Smooth muscle cell (in vitro differentiated cells): ENCODE measurements at regions not wholly inside any gene's neighbourhood (a gene's known extent, or its start where the extent isn't known, plus 50 kb on each side); places are given as distances from the start of the nearest gene placed in this dataset.

Experiments used
- DNase-seq: peaks from one replicate; lab custom pipeline; 2025; ENCODE audit not compliant: unreplicated experiment; lab: John Stamatoyannopoulos, UW
- H2AFZ ChIP-seq: fragments of 200-600 bp; sonication (generic); 2 replicates; pipeline ENCODE4 v1.6.0; 2016; ENCODE audit warnings: antibody characterized with exemption, low read depth, mild to moderate bottlenecking
- H3F3A ChIP-seq: fragments of 200-600 bp; sonication (generic); 2 replicates; pipeline ENCODE4 v1.6.0; 2017; ENCODE audit warnings: antibody characterized with exemption, low read depth
- H3K27ac ChIP-seq: fragments of 200-600 bp; sonication (generic); 2 replicates; pipeline ENCODE4 v1.5.1; 2016; ENCODE audit warnings: low read depth, mild to moderate bottlenecking
- H3K27me3 ChIP-seq: fragments of 200-600 bp; sonication (generic); 2 replicates; pipeline ENCODE4 v1.6.1; 2016; ENCODE audit warnings: low read depth, mild to moderate bottlenecking
- H3K36me3 ChIP-seq: fragments of 200-600 bp; sonication (generic); 2 replicates; pipeline ENCODE4 v1.5.1; 2016; ENCODE audit warnings: low read depth
- H3K4me1 ChIP-seq: fragments of 200-600 bp; sonication (generic); 2 replicates; pipeline ENCODE4 v1.5.1; 2016; ENCODE audit warnings: low read depth
- H3K4me2 ChIP-seq: fragments of 200-600 bp; sonication (generic); 2 replicates; pipeline ENCODE4 v1.6.0; 2016; ENCODE audit warnings: mild to moderate bottlenecking
- H3K4me3 ChIP-seq: fragments of 200-600 bp; sonication (generic); 2 replicates; pipeline ENCODE4 v1.5.1; 2016; ENCODE audit warnings: mild to moderate bottlenecking
- H3K79me2 ChIP-seq: fragments of 200-600 bp; sonication (generic); 2 replicates; pipeline ENCODE4 v1.6.0; 2016; ENCODE audit warnings: low read depth, mild to moderate bottlenecking
- H3K9ac ChIP-seq: fragments of 200-600 bp; sonication (generic); 2 replicates; pipeline ENCODE4 v1.6.0; 2016; ENCODE audit warnings: low read depth
- H3K9me3 ChIP-seq: fragments of 200-600 bp; sonication (generic); replicated peaks from 2 replicates; pipeline ENCODE4 v1.5.1; 2016; ENCODE audit warnings: low read depth
- H4K20me1 ChIP-seq: fragments of 200-600 bp; sonication (generic); 2 replicates; pipeline ENCODE4 v1.6.0; 2016; ENCODE audit warnings: low read depth
- CTCF ChIP-seq: fragments of 200-600 bp; sonication (generic); IDR thresholded peaks from 2 replicates; pipeline ENCODE4 v1.5.1; 2017; ENCODE audit warnings: borderline replicate concordance, mild to moderate bottlenecking, antibody characterized with exemption; ENCODE audit not compliant: insufficient read depth, poor library complexity, severe bottlenecking
- WGBS: methylation state at CpG from one replicate; pipeline ENCODE4 v1.1.7; 2016; ENCODE audit warnings: low lambda C conversion rate; 5-methylcytosine and 5-hydroxymethylcytosine counted together

DNA sequence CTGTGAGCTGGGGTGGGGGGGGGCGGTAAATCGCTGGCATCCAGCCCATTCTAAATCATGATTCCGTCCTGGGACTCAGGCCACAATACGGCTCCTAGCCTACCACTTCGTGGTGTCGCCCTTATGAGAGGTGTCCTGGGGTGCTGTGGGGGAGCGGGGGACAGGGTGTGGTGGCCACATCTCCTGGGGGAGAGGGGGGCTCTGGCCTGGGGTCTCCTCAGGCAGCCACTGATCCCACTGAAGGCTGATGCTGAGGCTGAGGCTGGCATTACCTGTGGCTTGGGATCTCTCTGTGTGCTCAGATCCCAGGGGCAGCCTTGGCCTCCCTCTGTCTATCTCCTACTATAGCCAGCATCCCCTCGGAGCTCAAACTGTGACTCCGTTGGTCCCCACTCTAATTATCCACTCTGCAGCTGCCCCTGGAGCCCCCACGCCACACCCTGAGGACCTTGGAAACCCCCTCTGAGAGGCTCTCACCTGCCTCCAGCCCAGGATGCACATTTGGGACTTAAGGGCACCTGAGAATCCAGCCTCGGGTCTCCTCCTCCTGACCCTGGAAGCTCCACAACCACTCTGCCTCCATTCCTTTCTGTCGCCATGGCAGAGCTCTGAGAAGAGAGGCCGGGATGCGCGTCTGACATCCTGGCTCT, 249.3 kb upstream of the TCERG1L start:
- H3K4me1 ChIP-seq, result no peaks in the 10 kb centered on the region
- no peaks in the 10 kb centered on the region for H3K9me3 ChIP-seq
- H4K20me1 ChIP-seq, result no peaks in the 10 kb centered on the region
- no peak for DNase-seq
- no peak overlapping the region for H2AFZ ChIP-seq
- TF ChIP-seq CTCF, result no peak
- H3K27ac ChIP-seq, result no peak overlapping the region
- no peaks in the 10 kb centered on the region for H3K79me2 ChIP-seq
- 87% methylated on average over 15 of the region's 15 CpGs for WGBS
- H3K36me3 ChIP-seq, result no peaks in the 10 kb centered on the region
- H3K4me2 ChIP-seq, result no peak overlapping the region
- no peaks in the 10 kb centered on the region for H3F3A ChIP-seq
- peaks cover 9% of the 10 kb centered on the region for H3K27me3 ChIP-seq
- H3K4me3 ChIP-seq, result no peak overlapping the region
- H3K9ac ChIP-seq, result no peak overlapping the region

DNA sequence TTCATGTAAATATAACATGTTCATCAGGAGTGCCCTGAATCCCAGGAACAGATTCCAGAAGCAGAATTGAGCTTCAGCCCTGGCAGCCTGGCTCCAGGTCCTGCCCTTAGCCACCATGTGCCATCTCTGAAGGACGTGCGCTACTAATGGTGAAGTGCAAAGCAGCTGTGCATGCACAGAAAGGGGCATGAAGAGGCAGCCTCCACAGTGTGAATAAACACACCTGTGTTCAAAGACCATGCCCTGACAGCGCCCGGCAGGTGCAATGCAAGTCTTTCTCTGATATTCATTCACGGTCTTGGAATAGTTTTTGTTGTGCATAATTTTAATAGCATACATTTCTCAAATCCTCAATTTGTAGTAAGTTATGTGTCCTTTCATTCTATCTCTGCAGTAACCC, 250.4 kb upstream of the TCERG1L start:
- Histone ChIP-seq H3K27me3 (peaks cover 9% of the 10 kb centered on the region), H2AFZ (no peak overlapping the region), H3F3A (no peaks in the 10 kb centered on the region), H3K36me3 (no peaks in the 10 kb centered on the region), H4K20me1 (no peaks in the 10 kb centered on the region), H3K9ac (no peak overlapping the region), H3K79me2 (no peaks in the 10 kb centered on the region), H3K4me2 (no peak overlapping the region), H3K9me3 (no peaks in the 10 kb centered on the region), H3K4me1 (no peaks in the 10 kb centered on the region), H3K4me3 (no peak overlapping the region), H3K27ac (no peak overlapping the region)
- WGBS, result 91% methylated on average over 5 of the region's 5 CpGs
- DNase-seq, result no peak
- TF ChIP-seq CTCF, result no peak

GRCh38 chr10:131563411-131563810, 251.9 kb upstream of the TCERG1L start:
- H3K27ac ChIP-seq, result no peak overlapping the region
- H3K36me3 ChIP-seq, result no peaks in the 10 kb centered on the region
- no peaks in the 10 kb centered on the region for H3F3A ChIP-seq
- no peak for DNase-seq
- H3K4me2 ChIP-seq, result no peak overlapping the region
- H3K79me2 ChIP-seq, result no peaks in the 10 kb centered on the region
- no peaks in the 10 kb centered on the region for H3K4me1 ChIP-seq
- no peak for TF ChIP-seq CTCF
- 85% methylated on average over 2 of the region's 2 CpGs for WGBS
- H3K4me3 ChIP-seq, result no peak overlapping the region
- H3K9ac ChIP-seq, result no peak overlapping the region
- H2AFZ ChIP-seq, result no peak overlapping the region
- peaks cover 9% of the 10 kb centered on the region for H3K27me3 ChIP-seq
- no peaks in the 10 kb centered on the region for H3K9me3 ChIP-seq
- H4K20me1 ChIP-seq, result no peaks in the 10 kb centered on the region
